ENCODE measurements at regions not wholly inside any gene's neighbourhood (a gene's known extent, or its start where the extent isn't known, plus 50 kb on each side); places are given as distances from the start of the nearest gene placed in this dataset.

GRCh38 chr21:35871906-35872305, 188.4 kb downstream of the SETD4 start:
- no peaks in the 10 kb centered on the region for H3K4me1 ChIP-seq (ENCODE audit: insufficient read depth, low read length)
- ChIA-PET POLR2A (no interaction called here), CTCF (ENCODE audit: low intra/inter-chr PET ratio, low total read pairs) (no interaction called here)
- H2AFZ ChIP-seq (ENCODE audit: low read length) = no peak overlapping the region
- in situ Hi-C loops (cut with HindIII; ENCODE audit: extremely low pct_ligation_motif_present, low pct_unique_long_range_greater_than_20kb) (no loop called here), intact Hi-C loops (cut with micrococcal nuclease; ENCODE audit: unreplicated experiment) (no loop called here)
- WGBS (ENCODE audit: low lambda C conversion rate) = 57% methylated on average over 2 of the region's 2 CpGs
- DNase-seq (ENCODE audit: low spot score) (no peak), FAIRE-seq (no peak), ATAC-seq (no peak)
- no peaks in the 10 kb centered on the region for H3K36me3 ChIP-seq (replicated peaks in 1 of 2; ENCODE audit: control insufficient read depth in 1 of 2, insufficient read depth in 2 of 2, low read length in 2 of 2)
- no peaks in the 10 kb centered on the region for H4K20me1 ChIP-seq (ENCODE audit: insufficient read depth, low read length)
- no peaks in the 10 kb centered on the region for H3K27me3 ChIP-seq (ENCODE audit: control insufficient read depth in 1 of 2, insufficient read depth in 2 of 2, low read length in 2 of 2)
- H3K4me2 ChIP-seq (ENCODE audit: low read depth, low read length) = no peak overlapping the region
- TF ChIP-seq, protein P1, sequence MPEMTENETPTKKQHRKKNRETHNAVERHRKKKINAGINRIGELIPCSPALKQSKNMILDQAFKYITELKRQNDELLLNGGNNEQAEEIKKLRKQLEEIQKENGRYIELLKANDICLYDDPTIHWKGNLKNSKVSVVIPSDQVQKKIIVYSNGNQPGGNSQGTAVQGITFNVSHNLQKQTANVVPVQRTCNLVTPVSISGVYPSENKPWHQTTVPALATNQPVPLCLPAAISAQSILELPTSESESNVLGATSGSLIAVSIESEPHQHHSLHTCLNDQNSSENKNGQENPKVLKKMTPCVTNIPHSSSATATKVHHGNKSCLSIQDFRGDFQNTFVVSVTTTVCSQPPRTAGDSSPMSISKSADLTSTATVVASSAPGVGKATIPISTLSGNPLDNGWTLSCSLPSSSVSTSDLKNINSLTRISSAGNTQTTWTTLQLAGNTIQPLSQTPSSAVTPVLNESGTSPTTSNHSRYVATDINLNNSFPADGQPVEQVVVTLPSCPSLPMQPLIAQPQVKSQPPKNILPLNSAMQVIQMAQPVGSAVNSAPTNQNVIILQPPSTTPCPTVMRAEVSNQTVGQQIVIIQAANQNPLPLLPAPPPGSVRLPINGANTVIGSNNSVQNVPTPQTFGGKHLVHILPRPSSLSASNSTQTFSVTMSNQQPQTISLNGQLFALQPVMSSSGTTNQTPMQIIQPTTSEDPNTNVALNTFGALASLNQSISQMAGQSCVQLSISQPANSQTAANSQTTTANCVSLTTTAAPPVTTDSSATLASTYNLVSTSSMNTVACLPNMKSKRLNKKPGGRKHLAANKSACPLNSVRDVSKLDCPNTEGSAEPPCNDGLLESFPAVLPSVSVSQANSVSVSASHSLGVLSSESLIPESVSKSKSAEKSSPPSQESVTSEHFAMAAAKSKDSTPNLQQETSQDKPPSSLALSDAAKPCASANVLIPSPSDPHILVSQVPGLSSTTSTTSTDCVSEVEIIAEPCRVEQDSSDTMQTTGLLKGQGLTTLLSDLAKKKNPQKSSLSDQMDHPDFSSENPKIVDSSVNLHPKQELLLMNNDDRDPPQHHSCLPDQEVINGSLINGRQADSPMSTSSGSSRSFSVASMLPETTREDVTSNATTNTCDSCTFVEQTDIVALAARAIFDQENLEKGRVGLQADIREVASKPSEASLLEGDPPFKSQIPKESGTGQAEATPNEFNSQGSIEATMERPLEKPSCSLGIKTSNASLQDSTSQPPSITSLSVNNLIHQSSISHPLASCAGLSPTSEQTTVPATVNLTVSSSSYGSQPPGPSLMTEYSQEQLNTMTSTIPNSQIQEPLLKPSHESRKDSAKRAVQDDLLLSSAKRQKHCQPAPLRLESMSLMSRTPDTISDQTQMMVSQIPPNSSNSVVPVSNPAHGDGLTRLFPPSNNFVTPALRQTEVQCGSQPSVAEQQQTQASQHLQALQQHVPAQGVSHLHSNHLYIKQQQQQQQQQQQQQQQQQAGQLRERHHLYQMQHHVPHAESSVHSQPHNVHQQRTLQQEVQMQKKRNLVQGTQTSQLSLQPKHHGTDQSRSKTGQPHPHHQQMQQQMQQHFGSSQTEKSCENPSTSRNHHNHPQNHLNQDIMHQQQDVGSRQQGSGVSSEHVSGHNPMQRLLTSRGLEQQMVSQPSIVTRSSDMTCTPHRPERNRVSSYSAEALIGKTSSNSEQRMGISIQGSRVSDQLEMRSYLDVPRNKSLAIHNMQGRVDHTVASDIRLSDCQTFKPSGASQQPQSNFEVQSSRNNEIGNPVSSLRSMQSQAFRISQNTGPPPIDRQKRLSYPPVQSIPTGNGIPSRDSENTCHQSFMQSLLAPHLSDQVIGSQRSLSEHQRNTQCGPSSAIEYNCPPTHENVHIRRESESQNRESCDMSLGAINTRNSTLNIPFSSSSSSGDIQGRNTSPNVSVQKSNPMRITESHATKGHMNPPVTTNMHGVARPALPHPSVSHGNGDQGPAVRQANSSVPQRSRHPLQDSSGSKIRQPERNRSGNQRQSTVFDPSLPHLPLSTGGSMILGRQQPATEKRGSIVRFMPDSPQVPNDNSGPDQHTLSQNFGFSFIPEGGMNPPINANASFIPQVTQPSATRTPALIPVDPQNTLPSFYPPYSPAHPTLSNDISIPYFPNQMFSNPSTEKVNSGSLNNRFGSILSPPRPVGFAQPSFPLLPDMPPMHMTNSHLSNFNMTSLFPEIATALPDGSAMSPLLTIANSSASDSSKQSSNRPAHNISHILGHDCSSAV (CRISPR knock-in tag; IDR thresholded peaks at IDR 0.05; ENCODE audit: borderline replicate concordance) = no peak
- TF ChIP-seq, protein P2, sequence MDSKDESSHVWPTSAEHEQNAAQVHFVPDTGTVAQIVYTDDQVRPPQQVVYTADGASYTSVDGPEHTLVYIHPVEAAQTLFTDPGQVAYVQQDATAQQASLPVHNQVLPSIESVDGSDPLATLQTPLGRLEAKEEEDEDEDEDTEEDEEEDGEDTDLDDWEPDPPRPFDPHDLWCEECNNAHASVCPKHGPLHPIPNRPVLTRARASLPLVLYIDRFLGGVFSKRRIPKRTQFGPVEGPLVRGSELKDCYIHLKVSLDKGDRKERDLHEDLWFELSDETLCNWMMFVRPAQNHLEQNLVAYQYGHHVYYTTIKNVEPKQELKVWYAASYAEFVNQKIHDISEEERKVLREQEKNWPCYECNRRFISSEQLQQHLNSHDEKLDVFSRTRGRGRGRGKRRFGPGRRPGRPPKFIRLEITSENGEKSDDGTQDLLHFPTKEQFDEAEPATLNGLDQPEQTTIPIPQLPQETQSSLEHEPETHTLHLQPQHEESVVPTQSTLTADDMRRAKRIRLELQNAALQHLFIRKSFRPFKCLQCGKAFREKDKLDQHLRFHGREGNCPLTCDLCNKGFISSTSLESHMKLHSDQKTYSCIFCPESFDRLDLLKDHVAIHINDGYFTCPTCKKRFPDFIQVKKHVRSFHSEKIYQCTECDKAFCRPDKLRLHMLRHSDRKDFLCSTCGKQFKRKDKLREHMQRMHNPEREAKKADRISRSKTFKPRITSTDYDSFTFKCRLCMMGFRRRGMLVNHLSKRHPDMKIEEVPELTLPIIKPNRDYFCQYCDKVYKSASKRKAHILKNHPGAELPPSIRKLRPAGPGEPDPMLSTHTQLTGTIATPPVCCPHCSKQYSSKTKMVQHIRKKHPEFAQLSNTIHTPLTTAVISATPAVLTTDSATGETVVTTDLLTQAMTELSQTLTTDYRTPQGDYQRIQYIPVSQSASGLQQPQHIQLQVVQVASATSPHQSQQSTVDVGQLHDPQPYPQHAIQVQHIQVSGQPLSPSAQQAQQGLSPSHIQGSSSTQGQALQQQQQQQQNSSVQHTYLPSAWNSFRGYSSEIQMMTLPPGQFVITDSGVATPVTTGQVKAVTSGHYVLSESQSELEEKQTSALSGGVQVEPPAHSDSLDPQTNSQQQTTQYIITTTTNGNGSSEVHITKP (CRISPR knock-in tag; IDR thresholded peaks at IDR 0.05; ENCODE audit: low read depth) = no peak
- no peak for TF ChIP-seq BRD4 (CRISPR knock-in tag; IDR thresholded peaks at IDR 0.05)
- H3K9me3 ChIP-seq (ENCODE audit: low read length) = no peaks in the 10 kb centered on the region
- no peaks in the 10 kb centered on the region for H3K79me2 ChIP-seq (ENCODE audit: insufficient read depth, low read length)
- H3K4me3 ChIP-seq (replicated peaks in 1 of 3; ENCODE audit: insufficient read depth in 1 of 3, low read depth in 2 of 3, low read length in 3 of 3) = no peak overlapping the region
- BruUV-seq (replicated peaks) = no TSS peak
- no peak overlapping the region for H3K27ac ChIP-seq (ENCODE audit: extremely low read length, insufficient read depth, low read length)
- no peak overlapping the region for H3K9ac ChIP-seq (ENCODE audit: insufficient read depth, low read depth, low read length)

All from HepG2 (cell line).